K562 (cell line): ENCODE measurements at regions not wholly inside any gene's neighbourhood (a gene's known extent, or its start where the extent isn't known, plus 50 kb on each side); places are given as distances from the start of the nearest gene placed in this dataset.

Experiments used
- ATAC-seq: fragments of 200-7000 bp; cut with Tn5 transposase; 3 replicates; pipeline ENCODE4 v1.9.1; 2020; ENCODE audit warnings: moderate library complexity
- BruUV-seq: library from RNA; stranded (reverse); fragments of 400-500 nt; replicated peaks from 2 replicates; lab custom pipeline; 2021; lab: Mats Ljungman, UMichigan
- CTCF ChIA-PET: fragments of 300-600 bp; formaldehyde crosslinking; extraction: SDS; loops from one replicate; lab custom pipeline; 2021; ENCODE audit warnings: low intra/inter-chr PET ratio; lab: Yijun Ruan, JAX
- POLR2A ChIA-PET: fragments of 300-600, 350-650 bp; sonication (Branson Sonifier 250); formaldehyde crosslinking; extraction: SDS; loops from one replicate; lab custom pipeline; 2021; ENCODE audit warnings: antibody characterized with exemption, inconsistent platforms; lab: Yijun Ruan, JAX
- DNase-seq, 4 experiments: peaks; one replicate each; pipeline versions ENCODE4 v3.0.0 to v3.0.0-alpha.2; 2011 to 2018; ENCODE audit warnings: low spot score in 3 of 4, mixed read lengths in 3 of 4; ENCODE audit errors: extremely low read depth in 1 of 4
- FAIRE-seq: peaks from 2 replicates; lab custom pipeline; 2011; peaks lifted over from hg19 to GRCh38; lab: Jason Lieb, UNC
- H2AFZ ChIP-seq: 2 replicates; pipeline ENCODE4 v1.6.0; 2011; ENCODE audit warnings: low read depth, low read length, control low read depth, inconsistent platforms
- H3K27ac ChIP-seq: fragments of 200-600 bp; 3 replicates; pipeline ENCODE4 v1.8.0; 2011; ENCODE audit warnings: low read depth, mild to moderate bottlenecking, control low read depth, inconsistent platforms, low read length, moderate library complexity, mixed read lengths; ENCODE audit errors: extremely low read depth
- H3K27me3 ChIP-seq, 2 experiments: fragments of 300-600 bp in 1 of 2; 2 replicates in 1 of 2; 3 replicates in 1 of 2; pipeline versions ENCODE4 v1.6.0 to v1.8.0; 2011; ENCODE audit warnings: inconsistent platforms in 2 of 2, low read length in 2 of 2, mild to moderate bottlenecking in 1 of 2, mixed read lengths in 1 of 2, moderate library complexity in 1 of 2; ENCODE audit not compliant: control insufficient read depth in 2 of 2, insufficient read depth in 2 of 2
- H3K36me3 ChIP-seq: fragments of 300-600 bp; 3 replicates; pipeline ENCODE4 v1.8.0; 2011; ENCODE audit warnings: mild to moderate bottlenecking, low read length, inconsistent platforms; ENCODE audit not compliant: control insufficient read depth, insufficient read depth
- H3K4me1 ChIP-seq, 2 experiments: fragments of 200-600 bp in 1 of 2; replicated peaks in 1 of 2; 2 replicates in 1 of 2; 3 replicates in 1 of 2; pipeline versions ENCODE4 v1.5.1 to v1.8.0; 2011; ENCODE audit warnings: inconsistent platforms in 2 of 2, low read length in 2 of 2, mild to moderate bottlenecking in 1 of 2, mixed read lengths in 1 of 2, moderate library complexity in 1 of 2; ENCODE audit not compliant: control insufficient read depth in 2 of 2, insufficient read depth in 2 of 2
- H3K4me2 ChIP-seq: 2 replicates; pipeline ENCODE4 v1.6.1; 2011; ENCODE audit warnings: low read length, control low read depth, inconsistent platforms, mixed read lengths; ENCODE audit not compliant: insufficient read depth
- H3K4me3 ChIP-seq: fragments of 200-600 bp; sonication (generic), shearing (Covaris generic); 2 replicates; pipeline ENCODE4 v1.5.1; 2016; ENCODE audit warnings: control low read depth, inconsistent platforms
- H3K79me2 ChIP-seq: fragments of 200-600 bp; 3 replicates; pipeline ENCODE4 v1.8.0; 2011; ENCODE audit warnings: low read length, inconsistent platforms; ENCODE audit not compliant: control insufficient read depth, insufficient read depth
- H3K9ac ChIP-seq, 2 experiments: 2 replicates each; pipeline versions ENCODE4 v1.6.0 to v1.6.1; 2011; ENCODE audit warnings: low read depth in 2 of 2, low read length in 2 of 2, control low read depth in 1 of 2, inconsistent platforms in 1 of 2, mild to moderate bottlenecking in 1 of 2, mixed read lengths in 1 of 2; ENCODE audit not compliant: insufficient read depth in 1 of 2
- H3K9me1 ChIP-seq: one replicate; pipeline ENCODE4 v1.6.0; 2011; ENCODE audit warnings: inconsistent platforms, mild to moderate bottlenecking, low read length, moderate library complexity; ENCODE audit not compliant: control insufficient read depth, insufficient read depth
- H3K9me3 ChIP-seq: replicated peaks from 2 replicates; pipeline ENCODE4 v1.5.1; 2011; ENCODE audit warnings: low read depth, low read length, inconsistent platforms; ENCODE audit not compliant: control insufficient read depth, insufficient read depth
- H4K20me1 ChIP-seq: replicated peaks from 2 replicates; pipeline ENCODE4 v1.6.1; 2011; ENCODE audit warnings: low read length, inconsistent platforms, mixed read lengths; ENCODE audit not compliant: control insufficient read depth, insufficient read depth
- BHLHE40 ChIP-seq: IDR thresholded peaks from 2 replicates; pipeline ENCODE4 v1.6.1; 2011; ENCODE audit warnings: low read length, improper control_type of control experiment
- BRCA1 ChIP-seq, 2 experiments: fragments of 450-650 bp in 1 of 2; sonication (generic) in 1 of 2; formaldehyde crosslinking in 1 of 2; IDR thresholded peaks; 2 replicates each; pipeline versions ENCODE4 v1.5.0 to v1.6.1; 2017 to 2020; ENCODE audit warnings: mild to moderate bottlenecking in 1 of 2, missing genetic modification reagents in 1 of 2
- CBX5 ChIP-seq: IDR thresholded peaks from 2 replicates; pipeline ENCODE4 v1.6.1; 2014; ENCODE audit warnings: low read depth, borderline replicate concordance
- ELF1 ChIP-seq: fragments of 200-800 bp; sonication (Bioruptor generic); IDR thresholded peaks from 2 replicates; pipeline ENCODE4 v1.6.1; 2016; ENCODE audit warnings: missing genetic modification characterization, missing compliant biosample characterization
- ELF4 ChIP-seq: fragments of 450-650 bp; formaldehyde crosslinking; IDR thresholded peaks from 2 replicates; pipeline ENCODE4 v1.4.0; 2022; ENCODE audit warnings: missing genetic modification characterization
- ETS1 ChIP-seq: conservative IDR thresholded peaks from 2 replicates; pipeline ENCODE4 v1.6.1; 2011; ENCODE audit warnings: low read depth, mild to moderate bottlenecking, low read length; ENCODE audit not compliant: control insufficient read depth
- MCM3 ChIP-seq: fragments of 450-650 bp; IDR thresholded peaks from 2 replicates; pipeline ENCODE4 v1.6.1; 2016
- MTA3 ChIP-seq: fragments of 450-650 bp; formaldehyde crosslinking; IDR thresholded peaks from 2 replicates; pipeline ENCODE4 v1.6.1; 2017; ENCODE audit warnings: mild to moderate bottlenecking, borderline replicate concordance
- NR2F6 ChIP-seq: fragments of 450-650 bp; formaldehyde crosslinking; IDR thresholded peaks from 2 replicates; pipeline ENCODE4 v1.4.0; 2020; ENCODE audit warnings: mild to moderate bottlenecking
- PCBP2 ChIP-seq: fragments of 200-400 bp; formaldehyde crosslinking; IDR thresholded peaks from 2 replicates; pipeline ENCODE4 v1.6.1; 2018; ENCODE audit warnings: low read length, low read depth, mild to moderate bottlenecking, moderate library complexity; ENCODE audit not compliant: poor library complexity, severe bottlenecking
- RBFOX2 ChIP-seq: fragments of 200-400 bp; formaldehyde crosslinking; IDR thresholded peaks from 2 replicates; pipeline ENCODE4 v1.6.1; 2017; ENCODE audit warnings: low read depth, mild to moderate bottlenecking, low read length, moderate library complexity
- SMAD2 ChIP-seq: fragments of 150-350 bp; IDR thresholded peaks from 2 replicates; pipeline ENCODE4 v1.6.1; 2014; ENCODE audit warnings: low read depth, mild to moderate bottlenecking, low read length
- ZBTB26 ChIP-seq: fragments of 450-650 bp; formaldehyde crosslinking; IDR thresholded peaks from 2 replicates; pipeline ENCODE4 v1.4.0; 2022; ENCODE audit warnings: missing genetic modification characterization
- ZNF592 ChIP-seq: fragments of 450-650 bp; IDR thresholded peaks from 2 replicates; pipeline ENCODE4 v1.6.1; 2017; ENCODE audit warnings: antibody characterized with exemption, mild to moderate bottlenecking
- ZNF696 ChIP-seq: fragments of 250-450 bp; sonication (Bioruptor Pico); conservative IDR thresholded peaks from 2 replicates; pipeline ENCODE4 v1.4.0; 2020; ENCODE audit warnings: mild to moderate bottlenecking, moderate library complexity
- ZNF780A ChIP-seq: fragments of 250-450 bp; sonication (Bioruptor Pico); IDR thresholded peaks from 2 replicates; pipeline ENCODE4 v1.5.0; 2021; ENCODE audit warnings: mild to moderate bottlenecking
- WGBS: fragments of 100-300 bp; shearing (Covaris generic); methylation state at CpG from one replicate; pipeline ENCODE4 v1.1.6; 2016; ENCODE audit warnings: low coverage, mixed read lengths; ENCODE audit not compliant: insufficient coverage; ENCODE audit errors: missing lambda C conversion rate; 5-methylcytosine and 5-hydroxymethylcytosine counted together
- in situ Hi-C: fragments of 300-500 bp; cut with MboI; formaldehyde crosslinking; loops from 4 replicates; pipeline ENCODE4 v1.15.0; 2018; ENCODE audit warnings: inconsistent platforms, mixed read lengths
- intact Hi-C: fragments of 100-400 bp; cut with micrococcal nuclease; formaldehyde crosslinking; loops from 2 replicates; pipeline ENCODE4 v1.14.2; 2022

GRCh38 chr13:99704390-99704789 lies 203.1 kb downstream of the TM9SF2 start:
- Histone ChIP-seq H3K36me3 (no peaks in the 10 kb centered on the region), H3K4me2 (no peak overlapping the region), H3K27me3 (peaks cover 0 to 20% of the 10 kb centered on the region in 2 experiments; a peak in 3 of 5 replicates), H3K4me3 (no peak overlapping the region), H3K4me1 (no peaks in the 10 kb centered on the region; a peak in 1 of 5 replicates), H2AFZ (no peak overlapping the region), H3K9me1 (no peaks in the 10 kb centered on the region), H3K9me3 (no peaks in the 10 kb centered on the region), H3K27ac (no peak overlapping the region), H3K9ac (no peak overlapping the region), H4K20me1 (no peaks in the 10 kb centered on the region), H3K79me2 (no peaks in the 10 kb centered on the region)
- in situ Hi-C loops: no loop called here
- no peak for FAIRE-seq
- POLR2A ChIA-PET: no interaction called here
- TF ChIP-seq RBFOX2 (no peak), ETS1 (no peak), NR2F6 (no peak), ZBTB26 (CRISPR knock-in tag) (no peak), CBX5 (no peak), MCM3 (no peak), ZNF696 (CRISPR knock-in tag) (no peak), PCBP2 (no peak), ELF4 (CRISPR knock-in tag) (no peak), MTA3 (no peak), BRCA1 (IDR thresholded peaks at IDR 0.05) (no peak), BRCA1 (CRISPR knock-in tag; IDR thresholded peaks at IDR 0.05) (no peak), BHLHE40 (no peak), ZNF592 (no peak), ZNF780A (CRISPR knock-in tag) (no peak), ELF1 (tag) (no peak), SMAD2 (no peak)
- no peak for DNase-seq
- CTCF ChIA-PET: no interaction called here
- no TSS peak for BruUV-seq
- 6% methylated on average over 4 of the region's 4 CpGs for WGBS
- ATAC-seq: no peak
- intact Hi-C loops: no loop called here
